GM23338 (cell line): ENCODE measurements at regions not wholly inside any gene's neighbourhood (a gene's known extent, or its start where the extent isn't known, plus 50 kb on each side); places are given as distances from the start of the nearest gene placed in this dataset.

Source experiments
- ATAC-seq: fragments of 200-7000 bp; cut with Tn5 transposase; 3 replicates; pipeline ENCODE4 v1.9.1; 2020
- DNase-seq: peaks from one replicate; pipeline ENCODE4 v3.0.0-alpha.2; 2015; ENCODE audit warnings: low spot score
- H2AFZ ChIP-seq: fragments of 200-600 bp; sonication (generic); 2 replicates; pipeline ENCODE4 v1.8.0; 2016; ENCODE audit warnings: antibody characterized with exemption, mild to moderate bottlenecking, moderate library complexity
- H3F3A ChIP-seq: fragments of 200-600 bp; sonication (generic); replicated peaks from 2 replicates; pipeline ENCODE4 v1.8.0; 2017; ENCODE audit warnings: antibody characterized with exemption, mixed run types, low read depth
- H3K27ac ChIP-seq: fragments of 200-600 bp; sonication (generic); 2 replicates; pipeline ENCODE4 v1.6.1; 2016; ENCODE audit warnings: low read depth
- H3K27me3 ChIP-seq: fragments of 200-600 bp; sonication (generic); 2 replicates; pipeline ENCODE4 v1.8.0; 2016; ENCODE audit warnings: mild to moderate bottlenecking, mixed run types, moderate library complexity; ENCODE audit not compliant: insufficient read depth
- H3K36me3 ChIP-seq: fragments of 200-600 bp; sonication (generic); 2 replicates; pipeline ENCODE4 v1.8.0; 2016; ENCODE audit warnings: mild to moderate bottlenecking; ENCODE audit not compliant: insufficient read depth
- H3K4me1 ChIP-seq: fragments of 200-600 bp; sonication (generic); 2 replicates; pipeline ENCODE4 v1.8.0; 2016; ENCODE audit warnings: mild to moderate bottlenecking, moderate library complexity; ENCODE audit not compliant: insufficient read depth
- H3K4me2 ChIP-seq: fragments of 200-600 bp; sonication (generic); 2 replicates; pipeline ENCODE4 v1.7.1; 2017; ENCODE audit warnings: mixed run types
- H3K4me3 ChIP-seq: fragments of 200-600 bp; sonication (generic); 2 replicates; pipeline ENCODE4 v1.6.1; 2016; ENCODE audit warnings: mixed run types
- H3K79me2 ChIP-seq: fragments of 200-600 bp; sonication (generic); replicated peaks from 2 replicates; pipeline ENCODE4 v1.8.0; 2017; ENCODE audit warnings: mild to moderate bottlenecking; ENCODE audit not compliant: insufficient read depth
- H3K9me2 ChIP-seq: fragments of 200-600 bp; sonication (generic); 2 replicates; pipeline ENCODE4 v1.8.0; 2017; ENCODE audit not compliant: insufficient read depth
- H4K20me1 ChIP-seq: fragments of 200-600 bp; sonication (generic); replicated peaks from 2 replicates; pipeline ENCODE4 v1.8.0; 2017; ENCODE audit warnings: mild to moderate bottlenecking; ENCODE audit not compliant: insufficient read depth
- H3K27ac Mint-ChIP-seq: 2 replicates; pipeline ENCODE4 v1.8.0; 2020; ENCODE audit warnings: inconsistent platforms, mild to moderate bottlenecking, moderate library complexity, mixed read lengths
- H3K27me3 Mint-ChIP-seq: 3 replicates; pipeline ENCODE4 v1.8.0; 2022; ENCODE audit warnings: low read depth, mild to moderate bottlenecking, moderate library complexity, mixed read lengths, inconsistent platforms; ENCODE audit not compliant: insufficient read depth, poor library complexity
- H3K36me3 Mint-ChIP-seq: 3 replicates; pipeline ENCODE4 v1.8.0; 2021; ENCODE audit warnings: low read depth, mild to moderate bottlenecking, inconsistent platforms, moderate library complexity, mixed read lengths
- H3K4me1 Mint-ChIP-seq: 3 replicates; pipeline ENCODE4 v1.8.0; 2020; ENCODE audit warnings: mild to moderate bottlenecking, inconsistent platforms, mixed read lengths
- H3K4me3 Mint-ChIP-seq: 3 replicates; pipeline ENCODE4 v1.8.0; 2021; ENCODE audit warnings: moderate library complexity, mild to moderate bottlenecking, inconsistent platforms, mixed read lengths
- H3K9me3 Mint-ChIP-seq: 3 replicates; pipeline ENCODE4 v1.8.0; 2020; ENCODE audit warnings: moderate library complexity, mild to moderate bottlenecking, inconsistent platforms, mixed read lengths
- EZH2phosphoT487 ChIP-seq: fragments of 200-600 bp; sonication (generic); IDR thresholded peaks from one replicate; pipeline ENCODE4 v1.8.1; 2018; ENCODE audit warnings: antibody characterized with exemption; ENCODE audit not compliant: unreplicated experiment
- JUNB ChIP-seq: IDR thresholded peaks from one replicate; pipeline ENCODE4 v1.6.1; 2016; ENCODE audit warnings: antibody characterized with exemption; ENCODE audit not compliant: unreplicated experiment
- NANOG ChIP-seq: IDR thresholded peaks from 2 replicates; pipeline ENCODE4 v1.6.1; 2016; ENCODE audit warnings: antibody characterized with exemption, borderline replicate concordance
- POLR2AphosphoS5 ChIP-seq: IDR thresholded peaks from 2 replicates; pipeline ENCODE4 v1.6.1; 2016; ENCODE audit warnings: antibody characterized with exemption, low read depth
- STAT1 ChIP-seq: IDR thresholded peaks from one replicate; pipeline ENCODE4 v1.6.1; 2016; ENCODE audit warnings: antibody characterized with exemption; ENCODE audit not compliant: unreplicated experiment
- ZNF114 ChIP-seq: fragments of 250-450 bp; sonication (Bioruptor Pico); IDR thresholded peaks from 2 replicates; pipeline ENCODE4 v1.5.0; 2020; ENCODE audit warnings: mild to moderate bottlenecking, moderate library complexity
- TF ChIP-seq, protein P1 (sequence below), 2 experiments: fragments of 200-600 bp in 1 of 2; sonication (generic) in 1 of 2; conservative IDR thresholded peaks; 2 replicates each; pipeline versions ENCODE4 v1.5.1 to v1.6.1; 2016 to 2017; ENCODE audit warnings: antibody characterized with exemption in 2 of 2, low read depth in 2 of 2, mild to moderate bottlenecking in 2 of 2, moderate library complexity in 1 of 2
- TF ChIP-seq, protein P2 (sequence below): fragments of 250-450 bp; sonication (Bioruptor Pico); IDR thresholded peaks from 2 replicates; pipeline ENCODE4 v1.5.0; 2020; ENCODE audit warnings: mild to moderate bottlenecking, moderate library complexity
- TF ChIP-seq, protein P3 (sequence below): IDR thresholded peaks from 2 replicates; pipeline ENCODE4 v1.6.1; 2016; ENCODE audit warnings: antibody characterized with exemption

- Mint-ChIP-seq H3K4me3 (no peak overlapping the region), H3K9me3 (no peaks in the 10 kb centered on the region), H3K27me3 (peaks cover 2% of the 10 kb centered on the region), H3K27ac (no peak overlapping the region), H3K36me3 (no peaks in the 10 kb centered on the region), H3K4me1 (no peaks in the 10 kb centered on the region; the same call in 2 of the 3 replicates)
- Histone ChIP-seq H3K27me3 (no peaks in the 10 kb centered on the region), H3K4me2 (no peak overlapping the region), H2AFZ (no peak overlapping the region), H3K4me1 (no peaks in the 10 kb centered on the region), H3K27ac (no peak overlapping the region), H3F3A (no peaks in the 10 kb centered on the region), H3K4me3 (no peak overlapping the region), H3K9me2 (peaks cover 3% of the 10 kb centered on the region; the same call in 1 of the 2 replicates), H3K79me2 (no peaks in the 10 kb centered on the region), H3K36me3 (no peaks in the 10 kb centered on the region), H4K20me1 (no peaks in the 10 kb centered on the region)
- no peak for ATAC-seq
- DNase-seq = no peak
- TF ChIP-seq EZH2phosphoT487 (no peak), ZNF114 (CRISPR knock-in tag) (no peak)
- TF ChIP-seq, protein P1, sequence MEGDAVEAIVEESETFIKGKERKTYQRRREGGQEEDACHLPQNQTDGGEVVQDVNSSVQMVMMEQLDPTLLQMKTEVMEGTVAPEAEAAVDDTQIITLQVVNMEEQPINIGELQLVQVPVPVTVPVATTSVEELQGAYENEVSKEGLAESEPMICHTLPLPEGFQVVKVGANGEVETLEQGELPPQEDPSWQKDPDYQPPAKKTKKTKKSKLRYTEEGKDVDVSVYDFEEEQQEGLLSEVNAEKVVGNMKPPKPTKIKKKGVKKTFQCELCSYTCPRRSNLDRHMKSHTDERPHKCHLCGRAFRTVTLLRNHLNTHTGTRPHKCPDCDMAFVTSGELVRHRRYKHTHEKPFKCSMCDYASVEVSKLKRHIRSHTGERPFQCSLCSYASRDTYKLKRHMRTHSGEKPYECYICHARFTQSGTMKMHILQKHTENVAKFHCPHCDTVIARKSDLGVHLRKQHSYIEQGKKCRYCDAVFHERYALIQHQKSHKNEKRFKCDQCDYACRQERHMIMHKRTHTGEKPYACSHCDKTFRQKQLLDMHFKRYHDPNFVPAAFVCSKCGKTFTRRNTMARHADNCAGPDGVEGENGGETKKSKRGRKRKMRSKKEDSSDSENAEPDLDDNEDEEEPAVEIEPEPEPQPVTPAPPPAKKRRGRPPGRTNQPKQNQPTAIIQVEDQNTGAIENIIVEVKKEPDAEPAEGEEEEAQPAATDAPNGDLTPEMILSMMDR (conservative IDR thresholded peaks at IDR 0.05; ENCODE audit: low read depth in 2 of 2) = no peak
- TF ChIP-seq, protein P2, sequence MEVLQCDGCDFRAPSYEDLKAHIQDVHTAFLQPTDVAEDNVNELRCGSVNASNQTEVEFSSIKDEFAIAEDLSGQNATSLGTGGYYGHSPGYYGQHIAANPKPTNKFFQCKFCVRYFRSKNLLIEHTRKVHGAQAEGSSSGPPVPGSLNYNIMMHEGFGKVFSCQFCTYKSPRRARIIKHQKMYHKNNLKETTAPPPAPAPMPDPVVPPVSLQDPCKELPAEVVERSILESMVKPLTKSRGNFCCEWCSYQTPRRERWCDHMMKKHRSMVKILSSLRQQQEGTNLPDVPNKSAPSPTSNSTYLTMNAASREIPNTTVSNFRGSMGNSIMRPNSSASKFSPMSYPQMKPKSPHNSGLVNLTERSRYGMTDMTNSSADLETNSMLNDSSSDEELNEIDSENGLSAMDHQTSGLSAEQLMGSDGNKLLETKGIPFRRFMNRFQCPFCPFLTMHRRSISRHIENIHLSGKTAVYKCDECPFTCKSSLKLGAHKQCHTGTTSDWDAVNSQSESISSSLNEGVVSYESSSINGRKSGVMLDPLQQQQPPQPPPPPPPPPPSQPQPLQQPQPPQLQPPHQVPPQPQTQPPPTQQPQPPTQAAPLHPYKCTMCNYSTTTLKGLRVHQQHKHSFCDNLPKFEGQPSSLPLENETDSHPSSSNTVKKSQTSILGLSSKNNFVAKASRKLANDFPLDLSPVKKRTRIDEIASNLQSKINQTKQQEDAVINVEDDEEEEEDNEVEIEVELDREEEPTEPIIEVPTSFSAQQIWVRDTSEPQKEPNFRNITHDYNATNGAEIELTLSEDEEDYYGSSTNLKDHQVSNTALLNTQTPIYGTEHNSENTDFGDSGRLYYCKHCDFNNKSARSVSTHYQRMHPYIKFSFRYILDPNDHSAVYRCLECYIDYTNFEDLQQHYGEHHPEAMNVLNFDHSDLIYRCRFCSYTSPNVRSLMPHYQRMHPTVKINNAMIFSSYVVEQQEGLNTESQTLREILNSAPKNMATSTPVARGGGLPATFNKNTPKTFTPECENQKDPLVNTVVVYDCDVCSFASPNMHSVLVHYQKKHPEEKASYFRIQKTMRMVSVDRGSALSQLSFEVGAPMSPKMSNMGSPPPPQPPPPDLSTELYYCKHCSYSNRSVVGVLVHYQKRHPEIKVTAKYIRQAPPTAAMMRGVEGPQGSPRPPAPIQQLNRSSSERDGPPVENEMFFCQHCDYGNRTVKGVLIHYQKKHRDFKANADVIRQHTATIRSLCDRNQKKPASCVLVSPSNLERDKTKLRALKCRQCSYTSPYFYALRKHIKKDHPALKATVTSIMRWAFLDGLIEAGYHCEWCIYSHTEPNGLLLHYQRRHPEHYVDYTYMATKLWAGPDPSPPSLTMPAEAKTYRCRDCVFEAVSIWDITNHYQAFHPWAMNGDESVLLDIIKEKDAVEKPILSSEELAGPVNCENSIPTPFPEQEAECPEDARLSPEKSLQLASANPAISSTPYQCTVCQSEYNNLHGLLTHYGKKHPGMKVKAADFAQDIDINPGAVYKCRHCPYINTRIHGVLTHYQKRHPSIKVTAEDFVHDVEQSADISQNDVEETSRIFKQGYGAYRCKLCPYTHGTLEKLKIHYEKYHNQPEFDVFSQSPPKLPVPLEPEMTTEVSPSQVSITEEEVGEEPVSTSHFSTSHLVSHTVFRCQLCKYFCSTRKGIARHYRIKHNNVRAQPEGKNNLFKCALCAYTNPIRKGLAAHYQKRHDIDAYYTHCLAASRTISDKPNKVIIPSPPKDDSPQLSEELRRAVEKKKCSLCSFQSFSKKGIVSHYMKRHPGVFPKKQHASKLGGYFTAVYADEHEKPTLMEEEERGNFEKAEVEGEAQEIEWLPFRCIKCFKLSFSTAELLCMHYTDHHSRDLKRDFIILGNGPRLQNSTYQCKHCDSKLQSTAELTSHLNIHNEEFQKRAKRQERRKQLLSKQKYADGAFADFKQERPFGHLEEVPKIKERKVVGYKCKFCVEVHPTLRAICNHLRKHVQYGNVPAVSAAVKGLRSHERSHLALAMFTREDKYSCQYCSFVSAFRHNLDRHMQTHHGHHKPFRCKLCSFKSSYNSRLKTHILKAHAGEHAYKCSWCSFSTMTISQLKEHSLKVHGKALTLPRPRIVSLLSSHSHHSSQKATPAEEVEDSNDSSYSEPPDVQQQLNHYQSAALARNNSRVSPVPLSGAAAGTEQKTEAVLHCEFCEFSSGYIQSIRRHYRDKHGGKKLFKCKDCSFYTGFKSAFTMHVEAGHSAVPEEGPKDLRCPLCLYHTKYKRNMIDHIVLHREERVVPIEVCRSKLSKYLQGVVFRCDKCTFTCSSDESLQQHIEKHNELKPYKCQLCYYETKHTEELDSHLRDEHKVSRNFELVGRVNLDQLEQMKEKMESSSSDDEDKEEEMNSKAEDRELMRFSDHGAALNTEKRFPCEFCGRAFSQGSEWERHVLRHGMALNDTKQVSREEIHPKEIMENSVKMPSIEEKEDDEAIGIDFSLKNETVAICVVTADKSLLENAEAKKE (CRISPR knock-in tag) = no peak
Measured at GRCh38 chr13:50711996-50712395, 131.5 kb downstream of the DLEU7 start.

DNA sequence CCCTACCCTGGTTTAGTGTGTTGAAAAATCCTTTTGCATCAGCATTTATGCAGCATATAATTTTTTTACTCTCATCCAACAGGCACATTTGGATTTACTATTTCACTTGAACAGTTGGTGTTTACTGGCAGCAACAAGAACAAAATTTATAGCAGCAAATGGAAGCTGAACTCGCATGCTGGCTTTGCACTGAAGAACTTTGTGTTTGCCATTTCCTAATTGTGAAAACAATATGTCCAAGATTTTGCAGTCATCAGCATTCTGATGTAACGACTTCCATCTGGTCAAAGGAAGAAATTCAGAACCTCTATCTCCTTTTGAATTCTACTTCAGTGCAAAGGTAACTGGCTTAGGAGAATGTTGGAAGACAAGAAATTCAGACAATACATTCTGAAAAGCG, 131.0 kb downstream of the DLEU7 start:
- H3K9me3 Mint-ChIP-seq = no peaks in the 10 kb centered on the region
- no peak overlapping the region for H3K4me3 Mint-ChIP-seq
- no peak overlapping the region for H2AFZ ChIP-seq
- peaks cover 3% of the 10 kb centered on the region; the same call in 1 of the 2 replicates for H3K9me2 ChIP-seq
- H3K36me3 Mint-ChIP-seq = no peaks in the 10 kb centered on the region
- peaks cover 2% of the 10 kb centered on the region for H3K27me3 Mint-ChIP-seq
- no peaks in the 10 kb centered on the region for H3F3A ChIP-seq
- no peaks in the 10 kb centered on the region for H3K79me2 ChIP-seq
- H3K27ac ChIP-seq = no peak overlapping the region
- no peaks in the 10 kb centered on the region for H3K27me3 ChIP-seq
- DNase-seq (no peak), ATAC-seq (no peak)
- no peaks in the 10 kb centered on the region for H3K36me3 ChIP-seq
- no peaks in the 10 kb centered on the region; the same call in 2 of the 3 replicates for H3K4me1 Mint-ChIP-seq
- H4K20me1 ChIP-seq = no peaks in the 10 kb centered on the region
- H3K4me1 ChIP-seq = no peaks in the 10 kb centered on the region
- H3K27ac Mint-ChIP-seq = no peak overlapping the region
- no peak overlapping the region for H3K4me3 ChIP-seq
- H3K4me2 ChIP-seq = no peak overlapping the region
- TF ChIP-seq JUNB (no peak), POLR2AphosphoS5 (no peak), STAT1 (no peak), NANOG (no peak), ZNF114 (CRISPR knock-in tag) (no peak)
- TF ChIP-seq, protein P3, sequence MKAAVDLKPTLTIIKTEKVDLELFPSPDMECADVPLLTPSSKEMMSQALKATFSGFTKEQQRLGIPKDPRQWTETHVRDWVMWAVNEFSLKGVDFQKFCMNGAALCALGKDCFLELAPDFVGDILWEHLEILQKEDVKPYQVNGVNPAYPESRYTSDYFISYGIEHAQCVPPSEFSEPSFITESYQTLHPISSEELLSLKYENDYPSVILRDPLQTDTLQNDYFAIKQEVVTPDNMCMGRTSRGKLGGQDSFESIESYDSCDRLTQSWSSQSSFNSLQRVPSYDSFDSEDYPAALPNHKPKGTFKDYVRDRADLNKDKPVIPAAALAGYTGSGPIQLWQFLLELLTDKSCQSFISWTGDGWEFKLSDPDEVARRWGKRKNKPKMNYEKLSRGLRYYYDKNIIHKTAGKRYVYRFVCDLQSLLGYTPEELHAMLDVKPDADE = no peak
